Thymus (tissue), 11 donors: ENCODE measurements at regions not wholly inside any gene's neighbourhood (a gene's known extent, or its start where the extent isn't known, plus 50 kb on each side); places are given as distances from the start of the nearest gene placed in this dataset.

Experiments used
- DNase-seq, 9 donors: peaks; one replicate each; pipeline ENCODE4 v3.0.0-alpha.2; 2013; ENCODE audit warnings: low spot score in 9 of 9, low read depth in 6 of 9, missing footprints in 1 of 9
- H3K27ac ChIP-seq, 2 donors: one replicate each; pipeline ENCODE4 v1.5.1; 2013; ENCODE audit warnings: control low read depth in 1 of 2, low read depth in 1 of 2, low read length in 1 of 2, mild to moderate bottlenecking in 1 of 2, moderate library complexity in 1 of 2
- H3K27me3 ChIP-seq, 2 donors: one replicate each; pipeline ENCODE4 v1.5.1; 2013; ENCODE audit warnings: low read length in 1 of 2; ENCODE audit not compliant: control insufficient read depth in 2 of 2, insufficient read depth in 1 of 2
- H3K36me3 ChIP-seq, 2 donors: one replicate each; pipeline ENCODE4 v1.5.1; 2013; ENCODE audit warnings: low read length in 1 of 2, mild to moderate bottlenecking in 1 of 2, moderate library complexity in 1 of 2; ENCODE audit not compliant: control insufficient read depth in 2 of 2, insufficient read depth in 2 of 2
- H3K4me1 ChIP-seq, 2 donors: one replicate each; pipeline ENCODE4 v1.5.1; 2013; ENCODE audit warnings: low read length in 2 of 2; ENCODE audit not compliant: control insufficient read depth in 2 of 2, insufficient read depth in 2 of 2
- H3K4me3 ChIP-seq, 2 donors: one replicate each; pipeline ENCODE4 v1.5.1; 2013; ENCODE audit warnings: low read length in 2 of 2, control low read depth in 1 of 2, mild to moderate bottlenecking in 1 of 2
- H3K9me3 ChIP-seq, 2 donors: one replicate each; pipeline ENCODE4 v1.5.1; 2013; ENCODE audit warnings: low read length in 1 of 2, mild to moderate bottlenecking in 1 of 2; ENCODE audit not compliant: control insufficient read depth in 2 of 2, insufficient read depth in 1 of 2
- WGBS: extraction: QIAGEN DNeasy Blood & Tissue Kit; methylation state at CpG from one replicate; pipeline ENCODE4 v1.1.7; 2013; 5-methylcytosine and 5-hydroxymethylcytosine counted together
- donor health status: healthy.

DNA sequence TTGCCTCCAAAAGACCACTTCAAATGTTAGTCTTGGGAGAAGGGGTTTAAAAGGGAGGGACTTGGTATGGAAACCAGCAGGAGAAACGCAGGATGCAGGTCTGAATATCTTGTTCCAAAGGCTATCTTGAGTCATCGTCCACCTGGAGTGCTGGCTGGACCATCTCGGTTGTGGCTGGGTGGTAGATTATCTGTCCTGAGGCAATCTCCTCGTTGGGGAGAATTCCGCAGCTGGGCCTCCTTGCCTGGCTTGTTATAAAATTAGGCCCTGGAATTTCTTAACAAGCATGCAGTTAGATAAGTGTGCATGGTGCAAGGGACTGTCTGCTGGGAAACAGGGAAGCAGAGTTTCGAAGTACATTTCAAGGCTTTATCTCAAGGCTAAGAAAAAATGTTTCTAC is 2045.7 kb upstream of the TENM3 start:
- no peaks in the 10 kb centered on the region for H3K36me3 ChIP-seq
- H3K27me3 ChIP-seq: no peaks in the 10 kb centered on the region
- no peak for DNase-seq
- no peaks in the 10 kb centered on the region for H3K4me1 ChIP-seq
- no peak overlapping the region for H3K27ac ChIP-seq
- H3K4me3 ChIP-seq: no peak overlapping the region
- no peaks in the 10 kb centered on the region for H3K9me3 ChIP-seq
- 88% methylated on average over 6 of the region's 6 CpGs for WGBS

DNA sequence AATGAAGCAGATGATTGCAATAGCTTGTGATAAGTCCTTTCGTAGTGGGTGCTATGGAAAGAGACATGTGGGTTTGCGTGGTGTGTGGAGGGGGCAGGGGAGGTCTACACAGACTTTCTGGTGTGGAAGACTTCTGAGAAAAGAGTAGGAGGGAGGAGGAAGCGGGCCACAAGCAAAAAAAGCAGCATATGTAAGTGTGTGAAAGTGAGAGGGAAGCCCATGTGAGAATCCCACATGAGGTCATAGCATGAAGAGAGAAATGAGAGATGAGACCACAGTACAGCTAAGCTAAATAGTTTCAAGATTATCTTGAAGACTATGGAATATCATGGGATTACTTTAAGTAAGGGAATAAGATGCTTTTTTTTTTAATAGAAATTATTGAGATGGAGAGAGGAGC is 2039.9 kb upstream of the TENM3 start:
- Histone ChIP-seq H3K4me1 (no peaks in the 10 kb centered on the region), H3K36me3 (no peaks in the 10 kb centered on the region), H3K9me3 (no peaks in the 10 kb centered on the region), H3K27me3 (no peaks in the 10 kb centered on the region), H3K27ac (no peak overlapping the region), H3K4me3 (no peak overlapping the region)
- no peak for DNase-seq
- WGBS: 90% methylated on average over 3 of the region's 3 CpGs

DNA sequence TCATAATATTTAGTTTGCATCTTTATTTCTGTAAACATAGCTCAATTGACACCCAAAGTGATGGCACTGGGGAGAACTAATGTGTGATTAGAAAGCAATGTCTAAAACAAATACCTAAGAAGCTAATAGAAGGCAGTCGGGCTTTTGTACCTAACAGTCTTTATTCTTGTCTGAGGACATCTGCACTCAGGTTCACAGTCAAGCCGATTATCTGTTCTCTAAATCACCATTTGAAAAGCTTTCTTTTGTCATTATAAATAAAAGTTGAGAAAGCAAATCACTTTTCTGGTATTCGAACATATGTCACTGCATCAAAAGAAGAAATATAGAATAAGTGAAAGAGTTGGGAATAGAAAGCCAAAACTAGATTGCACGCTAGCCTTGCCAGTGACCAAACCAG is 2037.9 kb upstream of the TENM3 start:
- Histone ChIP-seq H3K27ac (no peak overlapping the region), H3K9me3 (no peaks in the 10 kb centered on the region), H3K4me1 (no peaks in the 10 kb centered on the region), H3K4me3 (no peak overlapping the region), H3K36me3 (no peaks in the 10 kb centered on the region), H3K27me3 (no peaks in the 10 kb centered on the region)
- WGBS: 96% methylated on average over 4 of the region's 4 CpGs
- no peak for DNase-seq

DNA sequence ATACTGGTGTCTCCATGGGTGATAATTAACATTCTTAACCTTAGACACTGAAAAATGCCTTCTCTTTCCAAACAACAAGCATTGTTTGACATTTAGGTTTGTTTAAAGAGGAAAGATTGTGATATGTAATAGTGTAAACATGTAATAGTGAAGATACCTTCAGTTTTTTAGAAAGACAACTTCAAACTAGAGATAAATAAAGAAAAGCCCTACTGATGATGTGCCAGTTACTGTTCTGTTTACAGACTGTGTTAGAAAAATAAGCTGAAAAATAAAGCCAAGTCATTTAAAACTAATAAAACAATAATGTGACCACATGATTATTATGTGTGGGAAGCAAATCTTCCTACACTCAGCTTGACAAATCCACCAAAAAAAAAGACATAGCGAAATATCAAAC is 2035.3 kb upstream of the TENM3 start:
- 91% methylated on average over 1 of the region's 1 CpG for WGBS
- Histone ChIP-seq H3K27me3 (no peaks in the 10 kb centered on the region), H3K4me3 (no peak overlapping the region), H3K9me3 (no peaks in the 10 kb centered on the region), H3K27ac (no peak overlapping the region), H3K36me3 (no peaks in the 10 kb centered on the region), H3K4me1 (no peaks in the 10 kb centered on the region)
- no peak for DNase-seq

DNA sequence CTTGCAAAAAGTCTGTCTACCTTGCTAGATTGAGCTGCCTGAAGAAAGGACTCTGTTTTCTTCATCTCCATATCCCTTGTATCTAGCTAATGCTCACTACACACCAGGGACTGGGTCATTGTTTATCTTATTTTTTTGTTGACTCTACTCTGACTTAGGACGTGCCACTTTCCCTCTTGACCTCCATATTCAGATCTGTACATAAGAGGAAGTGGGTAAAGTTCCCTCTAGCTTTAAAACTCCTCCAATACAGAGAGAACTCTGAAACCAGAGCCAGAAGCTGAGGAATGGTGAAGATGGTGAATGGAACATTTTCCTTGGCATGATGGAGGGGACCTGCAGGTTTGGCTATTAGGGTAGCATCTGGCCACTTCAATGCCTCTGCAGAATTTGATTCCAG is 2026.1 kb upstream of the TENM3 start:
- no peaks in the 10 kb centered on the region for H3K4me1 ChIP-seq
- no peak overlapping the region for H3K27ac ChIP-seq
- H3K36me3 ChIP-seq: no peaks in the 10 kb centered on the region
- no peaks in the 10 kb centered on the region for H3K9me3 ChIP-seq
- H3K4me3 ChIP-seq: no peak overlapping the region
- 55% methylated on average over 1 of the region's 1 CpG for WGBS
- DNase-seq: no peak
- H3K27me3 ChIP-seq: no peaks in the 10 kb centered on the region

DNA sequence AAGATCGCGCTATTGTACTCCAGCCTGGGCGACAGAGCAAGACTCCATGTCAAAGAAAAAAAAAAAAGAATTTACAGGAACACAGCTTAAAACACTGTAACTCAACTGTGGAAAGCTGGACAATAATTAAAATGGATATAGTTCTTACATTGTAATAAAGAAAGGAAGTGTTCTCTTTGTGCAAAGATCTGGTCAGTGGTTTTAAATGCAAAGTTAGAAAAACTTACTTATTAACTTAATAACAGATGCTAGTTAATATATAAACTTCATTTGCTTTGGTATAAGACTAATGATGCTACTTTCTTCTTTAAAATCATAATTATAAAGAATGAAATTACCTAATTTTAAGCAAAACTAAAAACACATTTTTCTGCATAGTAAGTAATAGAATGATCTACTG is 2024.1 kb upstream of the TENM3 start:
- H3K4me1 ChIP-seq: no peaks in the 10 kb centered on the region
- WGBS: 96% methylated on average over 3 of the region's 3 CpGs
- no peak for DNase-seq
- no peaks in the 10 kb centered on the region for H3K9me3 ChIP-seq
- no peak overlapping the region for H3K27ac ChIP-seq
- no peaks in the 10 kb centered on the region for H3K36me3 ChIP-seq
- H3K4me3 ChIP-seq: no peak overlapping the region
- no peaks in the 10 kb centered on the region for H3K27me3 ChIP-seq

DNA sequence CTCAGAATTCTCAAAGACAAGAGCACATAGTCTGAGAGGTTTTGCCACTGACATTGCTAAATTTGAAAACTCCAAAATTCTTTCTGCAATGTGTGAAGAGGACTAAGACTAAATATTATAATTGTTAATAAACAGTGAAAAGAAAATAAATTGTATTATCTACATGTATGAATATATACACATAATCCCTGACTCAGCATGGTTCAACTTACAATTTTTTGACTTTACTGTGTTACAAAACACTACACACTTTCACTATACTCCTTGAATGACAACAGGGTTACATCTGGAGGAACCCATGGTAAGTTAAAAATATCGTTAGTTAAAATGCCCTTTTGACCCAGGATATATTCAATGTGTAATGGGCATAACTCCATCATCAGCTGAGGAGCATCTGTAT is 2017.2 kb upstream of the TENM3 start:
- Histone ChIP-seq H3K4me1 (no peaks in the 10 kb centered on the region), H3K36me3 (no peaks in the 10 kb centered on the region), H3K27me3 (no peaks in the 10 kb centered on the region), H3K9me3 (no peaks in the 10 kb centered on the region), H3K27ac (no peak overlapping the region), H3K4me3 (no peak overlapping the region)
- DNase-seq: no peak
- 93% methylated on average over 1 of the region's 1 CpG for WGBS

DNA sequence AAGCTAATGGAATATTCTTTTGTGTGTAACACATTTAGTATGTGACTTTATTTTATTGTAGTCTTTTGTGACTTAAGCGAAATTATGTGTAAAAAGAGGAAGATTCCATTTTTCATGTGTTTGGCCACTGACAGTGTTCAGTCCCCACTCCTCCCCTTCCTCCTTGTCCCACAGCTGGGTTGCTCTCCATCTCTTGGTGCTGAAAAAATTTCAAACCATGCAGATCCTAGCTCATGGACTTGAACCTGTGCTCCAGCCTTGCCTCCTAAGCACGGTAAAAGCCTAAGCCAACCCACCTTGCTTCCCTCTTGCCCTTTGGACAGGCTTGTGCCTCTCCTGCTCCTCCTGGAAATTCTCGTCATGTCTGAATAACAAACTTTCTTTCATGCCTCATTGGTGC is 2008.5 kb upstream of the TENM3 start:
- no peaks in the 10 kb centered on the region for H3K36me3 ChIP-seq
- no peak overlapping the region for H3K27ac ChIP-seq
- H3K27me3 ChIP-seq: no peaks in the 10 kb centered on the region
- DNase-seq: no peak
- 82% methylated on average over 3 of the region's 3 CpGs for WGBS
- H3K4me3 ChIP-seq: no peak overlapping the region
- no peaks in the 10 kb centered on the region for H3K4me1 ChIP-seq
- no peaks in the 10 kb centered on the region for H3K9me3 ChIP-seq

DNA sequence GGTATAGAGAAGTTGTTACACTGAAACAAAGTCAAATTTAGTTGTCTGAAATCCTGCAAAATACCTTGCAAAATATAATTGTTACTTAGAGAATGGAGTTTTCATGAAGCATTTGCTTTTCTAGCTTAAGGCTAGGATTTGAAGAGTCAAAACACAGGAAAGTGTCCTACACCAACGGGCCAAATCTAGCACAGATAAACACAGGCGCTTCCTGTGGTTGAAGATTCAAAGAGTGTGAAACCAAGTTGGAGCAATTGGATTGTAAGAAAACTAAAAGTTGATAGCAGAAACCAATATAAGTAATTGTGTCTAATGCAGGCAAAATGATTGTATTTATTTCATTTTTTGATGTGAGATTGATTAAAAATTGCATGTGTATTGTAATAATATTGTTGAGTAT is 2002.5 kb upstream of the TENM3 start:
- DNase-seq: peak in 1 of 9 donors; percentile 37
- Histone ChIP-seq H3K4me3 (no peak overlapping the region), H3K27me3 (no peaks in the 10 kb centered on the region), H3K27ac (no peak overlapping the region), H3K9me3 (no peaks in the 10 kb centered on the region), H3K36me3 (no peaks in the 10 kb centered on the region), H3K4me1 (no peaks in the 10 kb centered on the region)
- WGBS: 21% methylated on average over 2 of the region's 2 CpGs

DNA sequence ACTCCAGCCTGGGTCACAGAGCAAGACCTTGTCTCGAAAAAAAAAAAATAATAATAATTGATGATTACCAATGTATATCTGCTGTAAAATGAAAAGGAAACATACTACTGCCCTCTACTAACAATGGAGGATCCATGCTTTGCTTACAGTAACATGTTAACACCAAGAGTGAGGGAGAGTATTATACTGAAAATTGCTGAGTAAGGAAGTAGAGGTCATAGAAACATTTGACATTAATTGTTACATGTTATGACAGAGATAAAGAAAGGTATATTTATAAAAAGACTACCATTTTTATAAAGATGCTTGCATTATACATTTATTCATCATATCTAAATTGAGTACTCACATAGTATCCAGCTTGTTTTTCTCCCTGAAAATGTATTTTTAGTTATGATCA is 1989.8 kb upstream of the TENM3 start:
- H3K4me1 ChIP-seq: no peaks in the 10 kb centered on the region
- H3K4me3 ChIP-seq: no peak overlapping the region
- DNase-seq: no peak
- no peak overlapping the region for H3K27ac ChIP-seq
- 91% methylated on average over 1 of the region's 1 CpG for WGBS
- H3K36me3 ChIP-seq: no peaks in the 10 kb centered on the region
- H3K9me3 ChIP-seq: no peaks in the 10 kb centered on the region
- no peaks in the 10 kb centered on the region for H3K27me3 ChIP-seq
